Muscle of arm (tissue), 1 donor: ENCODE measurements at regions not wholly inside any gene's neighbourhood (a gene's known extent, or its start where the extent isn't known, plus 50 kb on each side); places are given as distances from the start of the nearest gene placed in this dataset.
A peak's percentile ranks its signal among the peaks of the same experiment; 100 is the strongest.

Source experiments
- DNase-seq: peaks from one replicate; pipeline ENCODE4 v3.0.0-alpha.2; 2013

GRCh38 chr10:78543031-78543748 lies 509.5 kb downstream of the RPS24 start:
- no peak for DNase-seq

GRCh38 chr10:78543749-78544362 lies 510.2 kb downstream of the RPS24 start:
- DNase-seq = peak; percentile 83

GRCh38 chr10:78544423-78545090 lies 510.9 kb downstream of the RPS24 start:
- no peak for DNase-seq

GRCh38 chr10:78545756-78546155 lies 512.1 kb downstream of the RPS24 start:
- no peak for DNase-seq

- no peak for DNase-seq
Measured at GRCh38 chr10:78547397-78547796, 513.7 kb downstream of the RPS24 start.

- DNase-seq = no peak
Measured at GRCh38 chr10:78547905-78548304, 514.2 kb downstream of the RPS24 start.

- DNase-seq = no peak
Measured at GRCh38 chr10:78548369-78548768, 514.7 kb downstream of the RPS24 start.

- no peak for DNase-seq
Measured at GRCh38 chr10:78549140-78549935, 515.7 kb downstream of the RPS24 start.

GRCh38 chr10:78550090-78550489 lies 516.4 kb downstream of the RPS24 start:
- DNase-seq = no peak

GRCh38 chr10:78550716-78551115 lies 517.1 kb downstream of the RPS24 start:
- DNase-seq = no peak

GRCh38 chr10:78551184-78552005 lies 517.4 kb upstream of the ZMIZ1 start:
- no peak for DNase-seq

GRCh38 chr10:78552261-78552811 lies 516.4 kb upstream of the ZMIZ1 start:
- DNase-seq = peak; percentile 88

- no peak for DNase-seq
Measured at GRCh38 chr10:78553792-78554191, 515.0 kb upstream of the ZMIZ1 start.

GRCh38 chr10:78555128-78555527 lies 513.6 kb upstream of the ZMIZ1 start:
- DNase-seq = no peak

- DNase-seq = no peak
Measured at GRCh38 chr10:78556705-78557432, 511.9 kb upstream of the ZMIZ1 start.

- DNase-seq = no peak
Measured at GRCh38 chr10:78557433-78557925, 511.3 kb upstream of the ZMIZ1 start.

- peak; percentile 55 for DNase-seq
Measured at GRCh38 chr10:78559661-78560340, 509.0 kb upstream of the ZMIZ1 start.

GRCh38 chr10:78560341-78560688 lies 508.5 kb upstream of the ZMIZ1 start:
- DNase-seq = no peak

GRCh38 chr10:78563314-78563713 lies 505.5 kb upstream of the ZMIZ1 start:
- peak; percentile 80 for DNase-seq

GRCh38 chr10:78565841-78566240 lies 502.9 kb upstream of the ZMIZ1 start:
- DNase-seq = no peak
